ENCODE measurements at regions not wholly inside any gene's neighbourhood (a gene's known extent, or its start where the extent isn't known, plus 50 kb on each side); places are given as distances from the start of the nearest gene placed in this dataset.
"Not testable (repeated sequence)": the region's sequence is repeated elsewhere in the genome, so short reads cannot be mapped to it uniquely, and the experiment has no call there.

DNA sequence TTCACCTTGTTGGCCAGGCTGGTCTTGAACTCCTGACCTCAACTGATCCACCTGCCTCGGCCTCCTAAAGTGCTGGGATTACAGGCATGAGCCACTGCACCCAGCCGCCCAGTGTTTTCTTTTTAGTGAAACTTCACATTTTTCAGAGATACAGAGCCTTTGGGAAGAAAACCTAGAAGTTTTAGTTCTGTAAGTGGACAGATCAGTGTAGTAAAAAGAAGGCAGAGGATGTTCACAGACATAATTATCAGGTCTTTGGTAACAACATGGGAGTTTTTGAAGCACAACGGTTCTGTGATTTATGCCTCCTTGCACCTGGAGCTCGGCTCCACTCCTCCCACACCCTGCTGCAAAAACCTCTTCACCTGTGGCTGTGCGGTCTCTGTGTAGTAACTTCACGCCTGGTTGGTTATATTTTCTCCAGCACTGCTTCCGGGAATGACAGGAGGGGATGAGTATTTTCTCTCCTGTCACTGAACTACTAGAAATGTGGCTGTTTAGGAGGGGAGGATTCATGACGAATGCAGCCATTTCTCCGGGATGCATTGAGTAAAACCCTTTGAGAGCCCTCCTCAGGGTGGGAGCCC is 67.0 kb downstream of the ARF6 start:
- no peaks in the 10 kb centered on the region for H3K27me3 ChIP-seq
- H3K36me3 ChIP-seq = no peaks in the 10 kb centered on the region
- H3K4me1 ChIP-seq = peaks cover 11 to 22% of the 10 kb centered on the region in 2 donors
- DNase-seq = peak; percentile 79 to 84
- TF ChIP-seq POLR2A (IDR thresholded peaks at IDR 0.05) = peak in 1 of 2 donors; percentile 11
- no peak for TF ChIP-seq CTCF (IDR thresholded peaks at IDR 0.05)
- peak overlapping the region; percentile 66 to 69 (median 68) for H3K27ac ChIP-seq
- no peaks in the 10 kb centered on the region for H3K9me3 ChIP-seq
- intact Hi-C loops (cut with DNase I) = no loop called here
- WGBS, 2 donors = 30 to 40% methylated on average over 9 of the region's 9 CpGs
- H3K4me3 ChIP-seq (replicated peaks in 1 of 3) = no peak overlapping the region

DNA sequence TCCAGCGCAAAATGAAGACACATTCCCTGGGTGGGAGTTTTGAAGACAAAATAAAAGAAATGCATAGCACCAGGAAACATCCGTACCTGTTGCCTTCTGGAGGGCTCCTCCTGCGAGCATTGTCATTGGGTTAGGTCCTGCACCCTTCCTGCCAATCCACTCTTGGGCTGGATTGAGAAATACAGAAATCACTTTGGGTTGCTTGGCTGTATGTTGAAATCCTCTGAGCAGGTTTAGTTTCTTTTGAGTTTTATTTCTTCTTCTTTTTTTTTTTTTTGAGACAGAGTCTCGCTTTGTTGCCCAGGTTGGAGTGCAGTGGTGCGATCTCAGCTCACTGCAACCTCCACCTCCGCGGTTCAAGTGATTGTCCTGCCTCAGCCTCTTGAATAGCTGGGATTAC is 67.6 kb downstream of the ARF6 start:
- Histone ChIP-seq H3K36me3 (no peaks in the 10 kb centered on the region), H3K27ac (peak overlapping the region; percentile 66 to 69 (median 68)), H3K4me1 (peaks cover 6 to 16% of the 10 kb centered on the region in 2 donors), H3K4me3 (replicated peaks in 1 of 3) (no peak overlapping the region), H3K27me3 (no peaks in the 10 kb centered on the region), H3K9me3 (no peaks in the 10 kb centered on the region)
- DNase-seq = peak; percentile 33 to 48
- TF ChIP-seq POLR2A (IDR thresholded peaks at IDR 0.05) = no peak
- TF ChIP-seq CTCF (IDR thresholded peaks at IDR 0.05) = no peak
- WGBS, 2 donors = 27 to 44% methylated on average over 7 of the region's 7 CpGs
- intact Hi-C loops (cut with DNase I) = no loop called here

- intact Hi-C loops (cut with DNase I) = no loop called here
- Histone ChIP-seq H3K36me3 (no peaks in the 10 kb centered on the region), H3K4me3 (replicated peaks in 1 of 3) (no peak overlapping the region), H3K27ac (peak overlapping the region in 1 of 3 donors; percentile 69), H3K9me3 (no peaks in the 10 kb centered on the region), H3K27me3 (no peaks in the 10 kb centered on the region), H3K4me1 (peaks cover 6 to 20% of the 10 kb centered on the region in 2 donors)
- no peak for DNase-seq
- no peak for TF ChIP-seq POLR2A (IDR thresholded peaks at IDR 0.05)
- TF ChIP-seq CTCF (IDR thresholded peaks at IDR 0.05) = no peak
- 96 to 97% methylated on average over 13 of the region's 13 CpGs for WGBS, 2 donors
Observed at GRCh38 chr14:49961270-49962222, 68.7 kb downstream of the ARF6 start.

GRCh38 chr14:49962621-49963020 is 69.7 kb downstream of the ARF6 start:
- WGBS, 2 donors = 78 to 86% methylated on average over 6 of the region's 6 CpGs
- peak overlapping the region in 2 of 3 donors; percentile 40 to 55 for H3K27ac ChIP-seq
- no peaks in the 10 kb centered on the region for H3K9me3 ChIP-seq
- intact Hi-C loops (cut with DNase I) = no loop called here
- H3K27me3 ChIP-seq = no peaks in the 10 kb centered on the region
- no peak overlapping the region for H3K4me3 ChIP-seq (replicated peaks in 1 of 3)
- TF ChIP-seq POLR2A (IDR thresholded peaks at IDR 0.05) (no peak), CTCF (IDR thresholded peaks at IDR 0.05) (no peak)
- H3K36me3 ChIP-seq = no peaks in the 10 kb centered on the region
- peaks cover 6 to 21% of the 10 kb centered on the region in 2 donors for H3K4me1 ChIP-seq
- DNase-seq = peak; percentile 21 to 40

- H3K9me3 ChIP-seq; H3K36me3 ChIP-seq; H3K4me3 ChIP-seq (replicated peaks in 1 of 3); H3K27me3 ChIP-seq; H3K27ac ChIP-seq; intact Hi-C loops (cut with DNase I); DNase-seq: not testable (repeated sequence)
- H3K4me1 ChIP-seq = peaks cover 2 to 15% of the 10 kb centered on the region in 2 donors
- 93 to 97% methylated on average over 8 of the region's 8 CpGs for WGBS, 2 donors
Observed at GRCh38 chr14:49965068-49965651, 72.3 kb downstream of the ARF6 start.
